SK-N-MC (cell line): ENCODE measurements at regions not wholly inside any gene's neighbourhood (a gene's known extent, or its start where the extent isn't known, plus 50 kb on each side); places are given as distances from the start of the nearest gene placed in this dataset.

Experiments used
- DNase-seq: peaks from one replicate; pipeline ENCODE4 v3.0.0-alpha.2; 2011; ENCODE audit warnings: low read depth, low spot score
- H3K27ac ChIP-seq: fragments of 200-600 bp; sonication (generic); 2 replicates; pipeline ENCODE4 v1.5.1; 2016; ENCODE audit warnings: mixed run types
- H3K36me3 ChIP-seq: fragments of 200-600 bp; sonication (generic); 2 replicates; pipeline ENCODE4 v1.6.1; 2017; ENCODE audit warnings: antibody characterized with exemption, low read length, mixed read lengths; ENCODE audit not compliant: insufficient read depth
- H3K4me3 ChIP-seq: fragments of 200-600 bp; sonication (generic); 2 replicates; pipeline ENCODE4 v1.5.1; 2016
- H3K9ac ChIP-seq: fragments of 200-600 bp; sonication (generic); 2 replicates; pipeline ENCODE4 v1.8.0; 2017; ENCODE audit warnings: mixed run types, mixed read lengths; ENCODE audit not compliant: insufficient read length
- H3K9me3 ChIP-seq: fragments of 200-600 bp; sonication (generic); 2 replicates; pipeline ENCODE4 v1.6.1; 2017; ENCODE audit warnings: low read depth, mild to moderate bottlenecking, antibody characterized with exemption, low read length, moderate library complexity, mixed read lengths
- EZH2 ChIP-seq: fragments of 200-600 bp; sonication (generic); IDR thresholded peaks from one replicate; pipeline ENCODE4 v1.6.1; 2017; ENCODE audit warnings: antibody characterized with exemption
- FOXP2 ChIP-seq: optimal IDR thresholded peaks from 2 replicates; pipeline ENCODE3; 2011; ENCODE audit warnings: mild to moderate bottlenecking, moderate library complexity; ENCODE audit not compliant: insufficient read depth; ENCODE audit errors: extremely low read length, control extremely low read depth
- POLR2AphosphoS5 ChIP-seq: IDR thresholded peaks from 2 replicates; pipeline ENCODE4 v1.6.1; 2012; ENCODE audit warnings: mild to moderate bottlenecking, low read depth, low read length, borderline replicate concordance

DNA sequence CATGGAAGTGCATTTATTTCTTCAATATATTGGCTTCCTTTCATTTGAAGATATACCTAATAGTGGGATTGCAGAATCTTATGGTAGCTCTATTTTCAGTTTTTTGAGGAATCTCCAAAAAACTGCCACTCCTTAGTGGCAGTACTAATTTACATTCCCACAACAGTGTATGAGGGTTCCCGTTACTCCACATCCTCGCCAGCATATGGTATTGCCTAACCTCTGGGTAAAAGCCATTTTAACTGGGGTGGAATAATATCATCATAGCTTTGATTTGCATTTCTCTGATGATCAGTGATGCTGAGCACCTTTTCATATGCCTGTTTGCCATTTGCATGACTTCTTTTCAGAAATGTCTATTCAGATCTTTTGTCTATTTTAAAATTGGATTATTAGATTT is 471.9 kb upstream of the UBE2E3 start:
- Histone ChIP-seq H3K27ac (no peak overlapping the region), H3K9ac (no peak overlapping the region), H3K36me3 (no peaks in the 10 kb centered on the region), H3K4me3 (no peak overlapping the region), H3K9me3 (no peaks in the 10 kb centered on the region)
- no peak for DNase-seq
- TF ChIP-seq FOXP2 (no peak), POLR2AphosphoS5 (no peak), EZH2 (no peak)

DNA sequence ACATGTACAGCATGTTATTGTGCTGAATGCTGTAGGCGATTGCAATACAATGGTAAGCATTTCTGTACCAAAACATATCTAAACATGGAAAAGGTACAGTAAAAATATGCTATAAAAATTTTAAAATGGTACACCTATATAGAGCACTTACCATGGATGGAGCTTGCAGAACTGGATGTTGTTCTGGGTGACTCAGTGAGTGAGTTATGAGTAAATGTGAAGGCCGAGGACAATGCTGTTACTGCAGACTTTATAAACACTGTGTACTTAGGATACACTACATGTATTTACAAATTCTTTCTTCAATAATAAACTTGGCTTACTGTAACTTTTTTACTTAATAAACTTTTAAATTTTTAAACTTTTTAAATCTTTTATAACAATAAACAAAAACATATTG is 473.4 kb upstream of the UBE2E3 start:
- H3K27ac ChIP-seq = no peak overlapping the region
- DNase-seq = no peak
- no peak for TF ChIP-seq FOXP2
- TF ChIP-seq EZH2 = no peak
- no peak for TF ChIP-seq POLR2AphosphoS5
- no peak overlapping the region for H3K9ac ChIP-seq
- no peak overlapping the region for H3K4me3 ChIP-seq
- H3K9me3 ChIP-seq = no peaks in the 10 kb centered on the region
- no peaks in the 10 kb centered on the region for H3K36me3 ChIP-seq

DNA sequence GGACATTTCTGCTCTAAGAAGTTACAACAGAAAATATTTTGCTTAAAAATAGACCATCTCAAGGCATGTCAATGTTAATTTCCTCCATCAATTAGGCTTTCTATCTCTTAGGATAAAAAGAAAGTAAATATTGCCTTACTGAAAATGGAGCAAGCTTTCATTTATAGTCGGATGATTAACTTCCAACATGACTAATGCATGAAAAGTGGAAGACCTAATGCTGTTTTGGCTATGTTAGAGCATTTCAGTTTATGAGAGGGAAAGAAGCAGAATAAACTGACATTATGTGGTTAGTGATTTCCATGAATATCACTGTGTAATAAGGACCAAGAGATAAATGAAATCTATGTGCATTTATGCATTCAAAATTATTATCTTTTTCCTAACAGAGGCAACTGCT is 475.2 kb upstream of the UBE2E3 start:
- Histone ChIP-seq H3K9me3 (no peaks in the 10 kb centered on the region), H3K36me3 (no peaks in the 10 kb centered on the region), H3K4me3 (no peak overlapping the region), H3K9ac (no peak overlapping the region), H3K27ac (no peak overlapping the region)
- TF ChIP-seq POLR2AphosphoS5 = no peak
- no peak for TF ChIP-seq EZH2
- no peak for TF ChIP-seq FOXP2
- DNase-seq = no peak

DNA sequence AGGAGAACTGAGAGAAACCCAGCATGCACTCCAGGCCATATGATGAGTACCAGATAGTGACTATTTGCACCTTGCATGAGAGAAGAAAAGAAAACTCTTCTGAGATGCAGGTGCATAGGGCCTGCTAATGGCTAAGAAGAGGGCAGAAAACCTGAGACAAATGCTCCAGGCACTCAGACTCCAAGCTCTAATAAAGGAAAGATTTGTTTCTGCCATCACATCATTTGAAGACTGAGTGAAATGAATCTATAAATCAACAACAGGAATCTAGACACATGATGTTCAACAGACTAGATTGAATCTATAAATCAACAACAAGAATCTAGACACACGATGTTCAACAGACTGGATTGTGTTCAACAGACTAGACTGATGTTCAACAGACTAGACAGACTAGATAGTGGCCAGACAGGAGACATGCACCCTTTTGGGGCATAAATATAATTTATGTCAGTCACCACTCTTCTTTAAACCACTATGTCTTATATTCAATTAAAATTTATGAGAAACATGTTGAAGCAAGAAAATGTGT is 482.7 kb upstream of the UBE2E3 start:
- Histone ChIP-seq H3K9me3 (no peaks in the 10 kb centered on the region), H3K9ac (no peak overlapping the region), H3K27ac (no peak overlapping the region), H3K4me3 (no peak overlapping the region), H3K36me3 (no peaks in the 10 kb centered on the region)
- DNase-seq = no peak
- TF ChIP-seq EZH2 = no peak
- no peak for TF ChIP-seq POLR2AphosphoS5
- no peak for TF ChIP-seq FOXP2

DNA sequence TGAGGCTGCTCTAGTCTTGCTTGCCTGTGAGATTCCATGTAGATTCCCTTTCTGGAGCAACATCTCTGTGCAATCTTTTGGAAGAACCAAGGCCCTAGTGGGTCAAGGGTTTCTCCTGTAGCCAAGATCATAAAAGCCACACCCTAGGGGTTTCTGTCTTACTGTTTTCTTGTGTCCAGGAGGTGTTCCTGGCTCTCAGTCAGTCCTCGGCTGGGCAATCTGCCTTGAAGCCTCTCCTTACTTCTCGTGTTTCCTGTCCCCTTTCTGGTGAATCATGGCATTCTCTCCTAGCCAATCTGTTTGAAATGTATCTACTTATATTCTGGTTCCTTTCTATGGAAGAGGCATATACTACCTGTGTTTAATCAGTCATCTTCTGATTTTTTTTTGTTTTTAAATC is 484.8 kb upstream of the UBE2E3 start:
- Histone ChIP-seq H3K36me3 (no peaks in the 10 kb centered on the region), H3K27ac (no peak overlapping the region), H3K4me3 (no peak overlapping the region), H3K9me3 (no peaks in the 10 kb centered on the region), H3K9ac (no peak overlapping the region)
- TF ChIP-seq EZH2 (no peak), POLR2AphosphoS5 (no peak), FOXP2 (no peak)
- DNase-seq = no peak

DNA sequence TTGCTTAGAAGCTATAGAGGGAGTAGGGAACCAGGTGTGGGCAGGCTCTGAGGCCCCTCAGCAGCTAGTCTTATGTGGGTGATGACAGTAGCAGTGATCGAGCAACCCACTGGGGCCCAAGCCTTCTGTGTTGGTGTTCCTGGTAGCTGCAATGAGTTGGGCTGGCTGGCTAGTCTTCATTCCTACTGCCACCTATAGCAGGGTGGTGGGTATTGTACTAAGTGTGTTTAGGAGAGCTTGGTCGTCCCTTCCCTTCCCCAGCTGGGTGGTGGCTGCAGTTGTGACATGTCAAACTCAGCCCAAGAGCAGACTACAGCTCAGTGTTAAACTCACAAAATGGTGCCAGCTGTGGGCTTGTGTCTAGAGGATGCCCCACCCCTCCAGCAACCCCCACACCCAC is 486.1 kb upstream of the UBE2E3 start:
- no peak for DNase-seq
- no peak overlapping the region for H3K4me3 ChIP-seq
- H3K36me3 ChIP-seq = no peaks in the 10 kb centered on the region
- TF ChIP-seq POLR2AphosphoS5 = no peak
- TF ChIP-seq EZH2 = no peak
- no peak for TF ChIP-seq FOXP2
- H3K9ac ChIP-seq = no peak overlapping the region
- no peak overlapping the region for H3K27ac ChIP-seq
- H3K9me3 ChIP-seq = no peaks in the 10 kb centered on the region

DNA sequence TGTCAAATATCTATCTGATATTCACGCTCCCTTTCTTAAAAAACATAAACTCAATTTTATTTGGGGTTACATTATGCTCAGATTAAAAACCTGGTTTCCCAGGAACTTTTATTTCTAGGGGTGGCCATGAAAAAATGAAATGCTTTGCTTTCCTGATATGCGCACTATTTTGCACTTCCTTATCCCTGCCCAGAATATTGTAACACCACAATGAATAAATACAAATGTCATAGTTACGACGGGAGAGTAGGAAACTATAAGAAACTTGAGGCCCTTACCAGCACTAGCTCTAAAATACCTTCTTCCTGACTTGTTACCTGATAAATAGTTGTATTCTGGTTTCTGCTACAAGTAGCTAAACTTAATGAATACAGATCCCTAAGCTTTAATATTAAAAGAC is 475.6 kb upstream of the CWC22 start:
- H3K36me3 ChIP-seq = no peaks in the 10 kb centered on the region
- TF ChIP-seq POLR2AphosphoS5 (no peak), EZH2 (no peak), FOXP2 (no peak)

DNA sequence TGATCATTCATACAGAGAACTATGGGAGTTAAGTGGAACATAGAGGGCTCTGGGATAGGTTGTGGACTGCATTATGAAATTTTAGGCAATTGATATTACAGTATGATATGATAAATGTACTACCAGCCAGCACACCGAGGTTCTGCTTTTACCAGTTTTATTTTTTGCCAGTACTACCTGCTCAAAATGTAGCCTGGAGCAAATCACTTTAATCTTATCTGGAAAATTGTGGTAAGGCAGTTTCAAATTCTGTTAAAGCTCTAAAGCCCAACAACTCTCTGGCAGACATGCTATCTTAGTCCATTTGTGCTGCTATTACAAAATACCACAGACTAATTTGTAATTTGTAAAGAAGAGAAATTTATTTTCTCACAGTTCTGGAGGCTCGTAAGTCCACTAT is 474.9 kb upstream of the CWC22 start:
- DNase-seq = no peak
- TF ChIP-seq POLR2AphosphoS5 (no peak), FOXP2 (no peak), EZH2 (no peak)
- H3K27ac ChIP-seq = no peak overlapping the region
- H3K9me3 ChIP-seq = no peaks in the 10 kb centered on the region
- no peak overlapping the region for H3K9ac ChIP-seq
- H3K36me3 ChIP-seq = no peaks in the 10 kb centered on the region
- no peak overlapping the region for H3K4me3 ChIP-seq

More for the DNA sequence above, 475.6 kb upstream of the CWC22 start:
- no peak overlapping the region for H3K4me3 ChIP-seq
- no peak overlapping the region for H3K27ac ChIP-seq
- no peak overlapping the region for H3K9ac ChIP-seq
- H3K9me3 ChIP-seq = no peaks in the 10 kb centered on the region
- DNase-seq = no peak

DNA sequence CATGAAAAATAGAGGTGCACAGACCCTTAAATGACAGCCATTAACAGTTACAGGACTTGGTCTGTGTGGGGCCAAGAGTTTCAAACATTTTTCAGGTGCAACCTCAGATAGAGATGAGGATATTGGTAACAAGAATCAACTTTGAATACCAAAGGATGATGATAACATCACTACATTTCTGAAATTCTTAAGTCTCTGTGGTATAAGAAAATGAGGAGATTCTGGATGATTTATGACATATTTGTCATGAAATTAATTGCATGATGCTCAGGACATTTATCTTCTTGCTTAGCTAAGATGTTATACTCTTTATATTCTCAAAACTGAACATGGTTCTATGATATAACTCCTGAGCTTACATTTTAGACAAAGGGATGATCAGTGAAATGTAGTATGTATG is 471.8 kb upstream of the CWC22 start:
- H3K36me3 ChIP-seq = no peaks in the 10 kb centered on the region
- no peak overlapping the region for H3K27ac ChIP-seq
- H3K9me3 ChIP-seq = no peaks in the 10 kb centered on the region
- no peak for TF ChIP-seq FOXP2
- no peak for TF ChIP-seq POLR2AphosphoS5
- no peak for TF ChIP-seq EZH2
- DNase-seq = no peak
- no peak overlapping the region for H3K4me3 ChIP-seq
- H3K9ac ChIP-seq = no peak overlapping the region

DNA sequence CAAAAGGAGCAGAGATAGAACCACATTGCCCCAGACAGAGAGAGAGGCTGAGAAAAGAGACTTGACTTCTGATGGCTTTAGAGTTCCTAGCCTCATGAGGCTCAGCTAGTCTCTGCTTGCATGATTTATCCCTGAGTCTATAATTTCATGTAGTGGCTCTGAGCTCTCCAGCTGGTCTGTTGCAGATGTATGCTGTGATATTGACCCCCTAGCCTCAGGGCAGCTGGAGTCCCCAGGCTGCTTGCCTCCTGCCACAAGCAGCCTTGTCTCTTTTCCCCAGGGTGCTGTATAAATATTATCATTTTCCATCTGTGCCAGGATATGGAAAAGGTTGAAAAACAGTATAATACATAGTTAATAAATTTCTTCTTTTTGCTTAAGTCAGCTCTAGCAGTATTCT is 467.6 kb upstream of the CWC22 start:
- TF ChIP-seq FOXP2 (no peak), POLR2AphosphoS5 (no peak), EZH2 (no peak)
- no peak for DNase-seq
- H3K4me3 ChIP-seq = peak overlapping the region; percentile 20; the same call in 1 of the 2 replicates
- H3K36me3 ChIP-seq = no peaks in the 10 kb centered on the region
- no peaks in the 10 kb centered on the region for H3K9me3 ChIP-seq
- H3K9ac ChIP-seq = peak overlapping the region; percentile 23
- H3K27ac ChIP-seq = peak overlapping the region; percentile 42; the same call in 1 of the 2 replicates
